Mesodermal cell (in vitro differentiated cells): ENCODE measurements at regions not wholly inside any gene's neighbourhood (a gene's known extent, or its start where the extent isn't known, plus 50 kb on each side); places are given as distances from the start of the nearest gene placed in this dataset.
"Not testable (repeated sequence)": the region's sequence is repeated elsewhere in the genome, so short reads cannot be mapped to it uniquely, and the experiment has no call there.

Source experiments
- H3K27ac ChIP-seq: 2 replicates; pipeline ENCODE4 v1.7.0; 2013; ENCODE audit warnings: mild to moderate bottlenecking, low read depth, low read length, moderate library complexity; ENCODE audit not compliant: severe bottlenecking
- H3K36me3 ChIP-seq: 2 replicates; pipeline ENCODE4 v1.7.1; 2013; ENCODE audit warnings: mild to moderate bottlenecking, low read length, moderate library complexity; ENCODE audit not compliant: control insufficient read depth, insufficient read depth
- H3K4me1 ChIP-seq: one replicate; pipeline ENCODE4 v1.7.1; 2013; ENCODE audit warnings: mild to moderate bottlenecking, low read length; ENCODE audit not compliant: insufficient read depth, control insufficient read depth, poor library complexity, severe bottlenecking
- H3K4me3 ChIP-seq: 2 replicates; pipeline ENCODE4 v1.7.0; 2013; ENCODE audit warnings: low read length, control low read depth, mild to moderate bottlenecking; ENCODE audit not compliant: insufficient read depth, poor library complexity, severe bottlenecking; ENCODE audit errors: extremely low read depth
- H3K9me3 ChIP-seq: 2 replicates; pipeline ENCODE4 v1.7.1; 2013; ENCODE audit warnings: mild to moderate bottlenecking, low read length, moderate library complexity; ENCODE audit not compliant: control insufficient read depth
- WGBS, 2 experiments: methylation state at CpG; one replicate each; pipeline ENCODE4 v1.1.5; 2013; ENCODE audit warnings: missing lambda C conversion rate in 2 of 2; ENCODE audit not compliant: insufficient coverage in 2 of 2; 5-methylcytosine and 5-hydroxymethylcytosine counted together

- Histone ChIP-seq H3K4me3 (no peak overlapping the region), H3K9me3 (no peaks in the 10 kb centered on the region), H3K36me3 (no peaks in the 10 kb centered on the region), H3K27ac (no peak overlapping the region), H3K4me1 (peaks cover 2% of the 10 kb centered on the region)
- WGBS, 2 experiments, result 93% methylated on average over 3 to 4 of the region's 7 CpGs
Observed at GRCh38 chr1:95655321-95656020, 421.5 kb downstream of the RWDD3 start.

GRCh38 chr1:95657248-95657647 is 423.2 kb downstream of the RWDD3 start:
- Histone ChIP-seq H3K27ac (no peak overlapping the region), H3K36me3 (no peaks in the 10 kb centered on the region), H3K4me1 (no peaks in the 10 kb centered on the region), H3K9me3 (no peaks in the 10 kb centered on the region), H3K4me3 (no peak overlapping the region)
- 89 to 100% methylated on average over 1 to 4 of the region's 4 CpGs for WGBS, 2 experiments

- H3K36me3 ChIP-seq, result no peaks in the 10 kb centered on the region
- H3K4me1 ChIP-seq, result no peaks in the 10 kb centered on the region
- H3K9me3 ChIP-seq, result no peaks in the 10 kb centered on the region
- no peak overlapping the region for H3K4me3 ChIP-seq
- no peak overlapping the region for H3K27ac ChIP-seq
- WGBS, 2 experiments, result 88% methylated on average over 1 of the region's 2 CpGs; no CpG with 5 or more reads in 1 of the 2 experiments
Observed at GRCh38 chr1:95659166-95659565, 425.2 kb downstream of the RWDD3 start.

GRCh38 chr1:95659588-95659987 is 425.6 kb downstream of the RWDD3 start:
- H3K4me3 ChIP-seq, result no peak overlapping the region
- H3K9me3 ChIP-seq, result no peaks in the 10 kb centered on the region
- H3K36me3 ChIP-seq, result no peaks in the 10 kb centered on the region
- H3K27ac ChIP-seq, result no peak overlapping the region
- no peaks in the 10 kb centered on the region for H3K4me1 ChIP-seq
- WGBS, 2 experiments, result 100% methylated on average over 2 to 3 of the region's 4 CpGs

- H3K27ac ChIP-seq, result no peak overlapping the region
- no peaks in the 10 kb centered on the region for H3K4me1 ChIP-seq
- H3K9me3 ChIP-seq, result no peaks in the 10 kb centered on the region
- WGBS, 2 experiments, result 100% methylated on average over 1 of the region's 2 CpGs; no CpG with 5 or more reads in 1 of the 2 experiments
- H3K36me3 ChIP-seq, result no peaks in the 10 kb centered on the region
- no peak overlapping the region for H3K4me3 ChIP-seq
Observed at GRCh38 chr1:95660736-95661135, 426.7 kb downstream of the RWDD3 start.

GRCh38 chr1:95663530-95663929 is 429.5 kb downstream of the RWDD3 start:
- H3K9me3 ChIP-seq, H3K4me3 ChIP-seq, H3K36me3 ChIP-seq, H3K27ac ChIP-seq, H3K4me1 ChIP-seq: not testable (repeated sequence)
- WGBS, 2 experiments, result 85 to 92% methylated on average over 7 to 8 of the region's 8 CpGs

GRCh38 chr1:95668165-95668564 is 434.2 kb downstream of the RWDD3 start:
- no peak overlapping the region for H3K4me3 ChIP-seq
- no peak overlapping the region for H3K27ac ChIP-seq
- 100% methylated on average over 1 of the region's 3 CpGs; no CpG with 5 or more reads in 1 of the 2 experiments for WGBS, 2 experiments
- no peaks in the 10 kb centered on the region for H3K4me1 ChIP-seq
- H3K9me3 ChIP-seq, result no peaks in the 10 kb centered on the region
- no peaks in the 10 kb centered on the region for H3K36me3 ChIP-seq

- not testable (repeated sequence) for H3K4me3 ChIP-seq, H3K27ac ChIP-seq, H3K36me3 ChIP-seq, H3K4me1 ChIP-seq, H3K9me3 ChIP-seq
- WGBS, 2 experiments, result 93 to 97% methylated on average over 7 to 23 of the region's 29 CpGs
Observed at GRCh38 chr1:95669638-95670037, 435.6 kb downstream of the RWDD3 start.

- H3K27ac ChIP-seq, result no peak overlapping the region
- 100% methylated on average over 1 of the region's 1 CpG; no CpG with 5 or more reads in 1 of the 2 experiments for WGBS, 2 experiments
Observed at GRCh38 chr1:95671098-95671497, 437.1 kb downstream of the RWDD3 start.

GRCh38 chr1:95679262-95679661 is 445.3 kb downstream of the RWDD3 start:
- WGBS, 2 experiments, result 87 to 93% methylated on average over 3 to 4 of the region's 5 CpGs

More at GRCh38 chr1:95671098-95671497, 437.1 kb downstream of the RWDD3 start:
- Histone ChIP-seq H3K4me3 (no peak overlapping the region), H3K4me1 (no peaks in the 10 kb centered on the region), H3K36me3 (no peaks in the 10 kb centered on the region), H3K9me3 (no peaks in the 10 kb centered on the region)

GRCh38 chr1:95685081-95685480 is 451.1 kb downstream of the RWDD3 start:
- Histone ChIP-seq H3K4me1 (peaks cover 3% of the 10 kb centered on the region), H3K9me3 (no peaks in the 10 kb centered on the region), H3K4me3 (no peak overlapping the region), H3K36me3 (no peaks in the 10 kb centered on the region), H3K27ac (no peak overlapping the region)
- no CpG with 5 or more reads among the region's 2 CpGs for WGBS, 2 experiments

More at GRCh38 chr1:95679262-95679661, 445.3 kb downstream of the RWDD3 start:
- H3K36me3 ChIP-seq, result no peaks in the 10 kb centered on the region
- no peaks in the 10 kb centered on the region for H3K9me3 ChIP-seq
- H3K4me3 ChIP-seq, result no peak overlapping the region
- H3K4me1 ChIP-seq, result no peaks in the 10 kb centered on the region
- no peak overlapping the region for H3K27ac ChIP-seq
